Erythroblast (primary cell): ENCODE measurements at regions not wholly inside any gene's neighbourhood (a gene's known extent, or its start where the extent isn't known, plus 50 kb on each side); places are given as distances from the start of the nearest gene placed in this dataset.

Experiments used
- GATA1 ChIP-seq: IDR thresholded peaks from 2 replicates; pipeline ENCODE4 v1.6.1; 2011; ENCODE audit warnings: low read depth, mild to moderate bottlenecking, control low read depth, low read length, moderate library complexity
- POLR2A ChIP-seq: IDR thresholded peaks from 2 replicates; pipeline ENCODE4 v1.6.1; 2011; ENCODE audit warnings: mild to moderate bottlenecking, low read length

DNA sequence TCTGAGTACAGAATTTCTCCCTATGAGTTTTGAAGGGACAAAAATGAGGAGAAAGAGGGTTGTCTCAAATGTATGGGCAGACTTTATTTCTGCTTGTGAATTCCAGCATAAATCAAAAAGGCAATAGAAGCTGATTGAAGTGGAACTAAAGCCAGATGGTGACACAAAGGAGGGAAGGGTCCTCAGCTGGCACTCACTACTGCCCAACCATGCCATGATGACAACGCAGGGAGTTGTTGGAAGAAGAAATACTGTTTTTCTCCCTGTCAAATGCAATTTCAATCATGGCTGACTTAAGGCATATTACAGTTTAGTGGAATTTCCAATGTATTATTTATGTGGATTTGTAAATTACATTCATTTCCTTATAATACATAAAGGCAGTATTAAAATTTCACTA lies 805.8 kb downstream of the ADGRL2 start:
- TF ChIP-seq POLR2A (no peak), GATA1 (no peak)
